ENCODE measurements at regions not wholly inside any gene's neighbourhood (a gene's known extent, or its start where the extent isn't known, plus 50 kb on each side); places are given as distances from the start of the nearest gene placed in this dataset.

GRCh38 chr18:22499421-22499820, 81.7 kb upstream of the CTAGE1 start:
- H3K4me3 ChIP-seq (ENCODE audit: low read depth, low read length) = no peak overlapping the region
- no peaks in the 10 kb centered on the region for H3K79me2 ChIP-seq (ENCODE audit: control insufficient read depth, insufficient read depth, low read length, unreplicated experiment)
- H3K27me3 ChIP-seq (ENCODE audit: insufficient read depth, low read length) = no peaks in the 10 kb centered on the region
- H2AFZ ChIP-seq (ENCODE audit: low read length, unreplicated experiment) = no peak overlapping the region
- no peaks in the 10 kb centered on the region for H3K36me3 ChIP-seq (ENCODE audit: insufficient read depth, low read length)
- peaks cover 15% of the 10 kb centered on the region for H3K4me1 ChIP-seq (ENCODE audit: control insufficient read depth, insufficient read depth, low read length, unreplicated experiment)
- no peak overlapping the region for H3K27ac ChIP-seq (ENCODE audit: low read depth, low read length)

DNA sequence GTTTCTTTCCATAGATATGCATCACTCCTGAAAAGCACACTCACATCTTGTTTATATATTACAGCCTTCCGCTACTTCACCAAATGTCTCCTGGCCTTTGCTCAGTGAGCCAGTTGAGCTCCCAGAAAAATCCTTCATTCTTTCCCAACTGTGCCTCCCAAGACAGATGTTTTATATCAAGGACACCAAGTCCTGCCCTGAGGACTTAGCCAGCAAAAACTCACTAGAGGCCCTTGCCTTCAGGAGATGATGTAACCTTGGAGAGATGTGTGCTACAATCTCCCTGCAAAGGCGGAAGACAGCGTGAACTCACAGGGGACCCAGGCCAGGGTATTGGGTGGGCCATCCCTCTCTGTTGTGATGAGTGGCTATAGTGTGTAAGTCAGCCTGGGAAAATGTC, 86.1 kb upstream of the CTAGE1 start:
- Histone ChIP-seq H3K4me3 (ENCODE audit: low read depth, low read length) (no peak overlapping the region), H3K27ac (ENCODE audit: low read depth, low read length) (no peak overlapping the region)

DNA sequence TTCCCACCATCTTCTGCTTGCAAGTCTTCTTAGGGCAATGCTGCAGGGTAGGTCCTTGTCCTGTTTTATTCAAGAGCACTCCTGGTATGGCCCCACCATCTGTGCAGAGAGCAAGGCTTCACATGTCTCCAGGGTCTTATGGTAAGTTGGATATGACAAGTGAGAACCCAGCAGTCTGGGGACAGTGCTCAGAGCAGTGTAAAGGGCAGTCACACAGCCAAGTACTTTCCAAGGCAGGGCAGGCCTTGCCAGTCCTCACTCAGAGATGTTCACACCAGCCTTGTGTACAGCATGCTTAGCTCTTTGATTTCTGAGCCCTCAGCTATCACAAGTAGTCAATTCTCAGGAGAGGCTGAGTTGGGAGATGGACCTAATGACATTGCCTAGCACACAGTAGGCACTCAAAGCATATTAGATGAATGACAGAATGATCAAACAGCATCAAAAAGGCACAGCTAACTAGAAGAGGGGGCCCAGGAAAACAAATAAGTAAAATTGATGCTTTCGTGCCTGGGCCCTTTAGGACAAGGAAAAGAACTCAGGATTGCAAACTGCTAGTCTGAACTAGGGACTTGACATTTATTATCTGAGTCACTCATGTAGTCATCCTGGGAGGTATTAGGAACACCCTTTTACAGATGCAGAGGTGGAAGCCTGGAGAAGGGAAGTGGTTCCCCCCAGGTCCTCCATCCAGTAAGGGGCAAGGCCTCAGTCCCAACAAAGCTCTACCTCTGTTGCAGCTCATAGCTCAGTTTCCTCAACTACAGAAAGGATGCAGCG, 86.7 kb upstream of the CTAGE1 start:
- Histone ChIP-seq H3K4me1 (ENCODE audit: control insufficient read depth, insufficient read depth, low read length, unreplicated experiment) (peaks cover 20% of the 10 kb centered on the region), H3K79me2 (ENCODE audit: control insufficient read depth, insufficient read depth, low read length, unreplicated experiment) (no peaks in the 10 kb centered on the region), H3K27me3 (ENCODE audit: insufficient read depth, low read length) (no peaks in the 10 kb centered on the region), H3K36me3 (ENCODE audit: insufficient read depth, low read length) (no peaks in the 10 kb centered on the region), H2AFZ (ENCODE audit: low read length, unreplicated experiment) (peak overlapping the region; percentile 47), H3K4me3 (ENCODE audit: low read depth, low read length) (no peak overlapping the region), H3K27ac (ENCODE audit: low read depth, low read length) (peak overlapping the region; percentile 74)

More for the DNA sequence above, 86.1 kb upstream of the CTAGE1 start:
- no peaks in the 10 kb centered on the region for H3K36me3 ChIP-seq (ENCODE audit: insufficient read depth, low read length)
- peaks cover 20% of the 10 kb centered on the region for H3K4me1 ChIP-seq (ENCODE audit: control insufficient read depth, insufficient read depth, low read length, unreplicated experiment)
- H2AFZ ChIP-seq (ENCODE audit: low read length, unreplicated experiment) = no peak overlapping the region
- no peaks in the 10 kb centered on the region for H3K27me3 ChIP-seq (ENCODE audit: insufficient read depth, low read length)
- no peaks in the 10 kb centered on the region for H3K79me2 ChIP-seq (ENCODE audit: control insufficient read depth, insufficient read depth, low read length, unreplicated experiment)

GRCh38 chr18:22505141-22505591, 87.5 kb upstream of the CTAGE1 start:
- H3K27ac ChIP-seq (ENCODE audit: low read depth, low read length) = peak overlapping the region; percentile 74

DNA sequence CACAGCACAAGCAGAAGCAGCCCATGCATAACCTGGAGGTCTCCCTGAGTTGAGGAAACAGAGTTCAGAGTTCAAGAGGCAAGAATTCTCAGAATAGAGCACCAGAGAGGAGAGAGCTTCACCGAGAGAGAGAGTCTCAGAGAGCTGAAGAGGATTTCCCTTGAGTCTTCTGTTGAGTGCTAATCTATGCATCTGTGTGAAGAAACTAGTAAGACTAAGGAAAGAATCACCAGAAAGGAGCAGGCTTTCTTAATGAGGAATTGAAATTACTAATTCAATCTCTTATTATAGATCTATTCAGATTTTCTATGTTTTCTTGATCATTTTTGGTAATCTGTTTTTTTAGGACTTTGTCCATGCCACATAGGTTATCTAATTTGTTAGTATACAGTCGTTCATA, 89.3 kb upstream of the CTAGE1 start:
- Histone ChIP-seq H3K4me1 (ENCODE audit: control insufficient read depth, insufficient read depth, low read length, unreplicated experiment) (peaks cover 20% of the 10 kb centered on the region), H2AFZ (ENCODE audit: low read length, unreplicated experiment) (no peak overlapping the region), H3K27ac (ENCODE audit: low read depth, low read length) (no peak overlapping the region), H3K4me3 (ENCODE audit: low read depth, low read length) (no peak overlapping the region), H3K36me3 (ENCODE audit: insufficient read depth, low read length) (no peaks in the 10 kb centered on the region), H3K79me2 (ENCODE audit: control insufficient read depth, insufficient read depth, low read length, unreplicated experiment) (no peaks in the 10 kb centered on the region), H3K27me3 (ENCODE audit: insufficient read depth, low read length) (no peaks in the 10 kb centered on the region)

More at GRCh38 chr18:22505141-22505591, 87.5 kb upstream of the CTAGE1 start:
- Histone ChIP-seq H3K4me1 (ENCODE audit: control insufficient read depth, insufficient read depth, low read length, unreplicated experiment) (peaks cover 20% of the 10 kb centered on the region), H3K27me3 (ENCODE audit: insufficient read depth, low read length) (no peaks in the 10 kb centered on the region), H2AFZ (ENCODE audit: low read length, unreplicated experiment) (peak overlapping the region; percentile 57), H3K36me3 (ENCODE audit: insufficient read depth, low read length) (no peaks in the 10 kb centered on the region), H3K4me3 (ENCODE audit: low read depth, low read length) (no peak overlapping the region), H3K79me2 (ENCODE audit: control insufficient read depth, insufficient read depth, low read length, unreplicated experiment) (no peaks in the 10 kb centered on the region)

GRCh38 chr18:22509423-22509822, 91.7 kb upstream of the CTAGE1 start:
- Histone ChIP-seq H3K4me1 (ENCODE audit: control insufficient read depth, insufficient read depth, low read length, unreplicated experiment) (peaks cover 13% of the 10 kb centered on the region), H3K36me3 (ENCODE audit: insufficient read depth, low read length) (no peaks in the 10 kb centered on the region), H2AFZ (ENCODE audit: low read length, unreplicated experiment) (no peak overlapping the region), H3K27ac (ENCODE audit: low read depth, low read length) (no peak overlapping the region), H3K79me2 (ENCODE audit: control insufficient read depth, insufficient read depth, low read length, unreplicated experiment) (no peaks in the 10 kb centered on the region), H3K4me3 (ENCODE audit: low read depth, low read length) (no peak overlapping the region), H3K27me3 (ENCODE audit: insufficient read depth, low read length) (no peaks in the 10 kb centered on the region)

DNA sequence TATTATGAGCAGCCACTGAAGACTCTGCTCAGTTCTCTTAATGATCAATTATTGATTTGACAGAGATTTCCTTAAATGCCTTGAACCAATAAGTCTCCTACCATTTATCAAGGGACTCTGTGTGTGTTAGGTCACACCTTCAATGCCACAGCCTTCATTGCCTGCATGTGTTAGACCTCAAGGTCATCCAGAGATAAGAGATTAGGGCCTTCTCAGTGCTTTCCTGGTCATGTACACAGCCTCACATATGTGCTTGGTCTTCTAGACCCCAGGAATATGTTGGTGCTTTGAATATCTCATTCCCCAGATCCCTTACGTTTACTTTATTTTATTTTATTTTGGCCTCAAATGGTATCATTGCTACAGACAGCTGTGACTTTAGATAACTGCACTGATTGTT, 93.0 kb upstream of the CTAGE1 start:
- no peaks in the 10 kb centered on the region for H3K27me3 ChIP-seq (ENCODE audit: insufficient read depth, low read length)
- H3K27ac ChIP-seq (ENCODE audit: low read depth, low read length) = no peak overlapping the region
- H3K36me3 ChIP-seq (ENCODE audit: insufficient read depth, low read length) = no peaks in the 10 kb centered on the region

DNA sequence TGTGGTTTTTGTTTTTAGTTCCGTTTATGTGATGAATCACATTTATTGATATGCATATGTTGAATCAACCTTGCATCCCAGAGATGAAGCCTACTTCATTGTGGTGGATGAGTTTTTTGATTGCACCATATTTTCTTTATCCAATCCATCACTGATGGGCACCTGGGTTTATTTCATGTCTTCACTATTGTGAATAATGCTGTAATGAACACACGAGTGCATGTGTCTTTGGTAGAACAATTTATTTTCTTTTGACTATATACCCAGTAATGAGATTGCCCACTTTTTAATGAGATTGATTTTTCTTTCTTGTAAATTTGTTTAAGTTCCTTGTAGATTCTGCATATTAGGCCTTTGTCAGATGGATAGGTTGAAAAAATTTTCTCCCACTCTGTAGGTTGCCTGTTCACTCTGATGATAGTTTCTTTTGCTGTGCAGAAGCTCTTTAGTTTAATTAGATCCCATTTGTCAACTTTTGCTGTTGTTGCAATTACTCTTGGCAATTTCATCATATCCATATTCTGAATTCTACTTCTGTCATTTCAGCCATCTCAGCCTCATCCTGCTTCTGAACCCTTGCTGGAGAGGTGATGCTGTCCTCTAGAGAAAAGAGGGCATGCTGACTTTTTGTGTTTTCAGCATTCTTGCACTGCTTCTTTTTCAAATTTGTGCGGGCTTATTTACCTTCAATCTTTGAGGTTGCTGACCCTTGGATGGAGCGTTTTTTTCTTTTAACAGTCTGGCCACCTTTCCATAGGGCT, 96.2 kb upstream of the CTAGE1 start:
- Histone ChIP-seq H3K27ac (ENCODE audit: low read depth, low read length) (no peak overlapping the region), H3K79me2 (ENCODE audit: control insufficient read depth, insufficient read depth, low read length, unreplicated experiment) (no peaks in the 10 kb centered on the region), H3K4me3 (ENCODE audit: low read depth, low read length) (no peak overlapping the region), H3K27me3 (ENCODE audit: insufficient read depth, low read length) (no peaks in the 10 kb centered on the region), H3K36me3 (ENCODE audit: insufficient read depth, low read length) (no peaks in the 10 kb centered on the region), H3K4me1 (ENCODE audit: control insufficient read depth, insufficient read depth, low read length, unreplicated experiment) (no peaks in the 10 kb centered on the region), H2AFZ (ENCODE audit: low read length, unreplicated experiment) (no peak overlapping the region)

More for the DNA sequence above, 93.0 kb upstream of the CTAGE1 start:
- Histone ChIP-seq H3K4me3 (ENCODE audit: low read depth, low read length) (no peak overlapping the region), H3K79me2 (ENCODE audit: control insufficient read depth, insufficient read depth, low read length, unreplicated experiment) (no peaks in the 10 kb centered on the region), H3K4me1 (ENCODE audit: control insufficient read depth, insufficient read depth, low read length, unreplicated experiment) (no peaks in the 10 kb centered on the region), H2AFZ (ENCODE audit: low read length, unreplicated experiment) (no peak overlapping the region)

- H3K27me3 ChIP-seq (ENCODE audit: insufficient read depth, low read length) = no peaks in the 10 kb centered on the region
Observed at GRCh38 chr18:22514655-22515054, 96.9 kb upstream of the CTAGE1 start.

DNA sequence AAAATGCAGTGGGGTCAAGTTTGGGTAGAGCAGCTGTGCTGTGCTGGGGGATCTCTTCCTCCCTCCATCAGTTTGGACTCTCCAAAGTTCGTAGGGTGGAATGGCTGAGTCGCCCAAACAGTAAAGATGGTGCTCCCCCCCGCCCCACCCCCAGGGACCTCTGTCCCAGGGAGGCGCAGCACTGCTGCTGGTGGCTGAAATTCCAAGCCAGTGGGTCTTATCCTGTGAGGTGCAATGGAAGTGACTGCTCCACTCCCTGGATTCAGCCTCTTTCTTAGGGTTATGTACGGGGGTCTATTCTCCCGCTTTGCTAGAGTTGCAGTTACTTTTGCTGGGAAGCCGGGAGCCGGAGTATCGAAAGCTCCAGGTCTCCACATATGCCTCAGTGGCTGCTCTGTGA, 97.5 kb upstream of the CTAGE1 start:
- H3K36me3 ChIP-seq (ENCODE audit: insufficient read depth, low read length) = no peaks in the 10 kb centered on the region
- H3K27ac ChIP-seq (ENCODE audit: low read depth, low read length) = no peak overlapping the region
- no peak overlapping the region for H2AFZ ChIP-seq (ENCODE audit: low read length, unreplicated experiment)
- H3K27me3 ChIP-seq (ENCODE audit: insufficient read depth, low read length) = no peaks in the 10 kb centered on the region
- no peaks in the 10 kb centered on the region for H3K4me1 ChIP-seq (ENCODE audit: control insufficient read depth, insufficient read depth, low read length, unreplicated experiment)
- no peaks in the 10 kb centered on the region for H3K79me2 ChIP-seq (ENCODE audit: control insufficient read depth, insufficient read depth, low read length, unreplicated experiment)
- no peak overlapping the region for H3K4me3 ChIP-seq (ENCODE audit: low read depth, low read length)

More at GRCh38 chr18:22514655-22515054, 96.9 kb upstream of the CTAGE1 start:
- no peaks in the 10 kb centered on the region for H3K36me3 ChIP-seq (ENCODE audit: insufficient read depth, low read length)
- no peaks in the 10 kb centered on the region for H3K4me1 ChIP-seq (ENCODE audit: control insufficient read depth, insufficient read depth, low read length, unreplicated experiment)
- H3K4me3 ChIP-seq (ENCODE audit: low read depth, low read length) = no peak overlapping the region
- H3K79me2 ChIP-seq (ENCODE audit: control insufficient read depth, insufficient read depth, low read length, unreplicated experiment) = no peaks in the 10 kb centered on the region
- H3K27ac ChIP-seq (ENCODE audit: low read depth, low read length) = no peak overlapping the region
- no peak overlapping the region for H2AFZ ChIP-seq (ENCODE audit: low read length, unreplicated experiment)

DNA sequence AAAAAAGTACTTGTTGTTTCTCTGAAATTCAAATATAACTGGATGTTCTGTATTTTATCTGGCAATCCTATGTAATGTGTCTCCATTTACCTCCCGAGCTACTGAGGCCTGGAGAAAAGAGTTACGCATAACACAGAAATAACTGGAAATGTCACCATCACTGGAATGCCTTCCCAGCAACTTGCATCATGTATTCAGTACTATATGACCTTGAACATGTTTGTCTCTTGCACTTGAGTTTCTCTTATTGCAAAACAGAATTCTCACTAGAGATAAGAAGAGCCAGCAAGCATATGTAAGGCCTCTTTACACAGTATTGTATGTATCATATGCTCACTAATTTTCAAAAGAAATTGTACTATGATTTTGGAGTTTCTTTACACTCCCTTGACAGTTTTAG, 99.6 kb upstream of the CTAGE1 start:
- Histone ChIP-seq H3K36me3 (ENCODE audit: insufficient read depth, low read length) (no peaks in the 10 kb centered on the region), H3K4me1 (ENCODE audit: control insufficient read depth, insufficient read depth, low read length, unreplicated experiment) (no peaks in the 10 kb centered on the region), H3K27me3 (ENCODE audit: insufficient read depth, low read length) (no peaks in the 10 kb centered on the region), H3K27ac (ENCODE audit: low read depth, low read length) (no peak overlapping the region), H2AFZ (ENCODE audit: low read length, unreplicated experiment) (no peak overlapping the region), H3K4me3 (ENCODE audit: low read depth, low read length) (no peak overlapping the region), H3K79me2 (ENCODE audit: control insufficient read depth, insufficient read depth, low read length, unreplicated experiment) (no peaks in the 10 kb centered on the region)

All from ACC112 (cell line).